ENCODE measurements at regions not wholly inside any gene's neighbourhood (a gene's known extent, or its start where the extent isn't known, plus 50 kb on each side); places are given as distances from the start of the nearest gene placed in this dataset.
"Not testable (repeated sequence)": the region's sequence is repeated elsewhere in the genome, so short reads cannot be mapped to it uniquely, and the experiment has no call there.

DNA sequence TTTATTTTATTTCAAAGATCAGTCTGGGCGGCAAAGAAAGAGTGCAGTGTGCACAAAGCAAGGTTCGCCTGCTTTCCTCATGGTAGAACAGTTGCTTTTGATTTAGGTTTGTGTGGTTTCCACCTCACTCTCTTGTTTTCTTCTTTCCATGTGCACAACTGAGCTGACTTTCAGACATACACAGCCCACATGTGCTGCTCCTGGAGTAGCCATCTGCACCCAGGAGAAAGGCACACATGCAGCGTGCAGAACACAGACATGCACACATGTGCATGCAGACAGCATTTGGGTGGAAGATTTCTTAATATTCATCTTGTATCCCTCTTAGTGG, 302.1 kb downstream of the FZD1 start:
- DNase-seq (ENCODE audit: low spot score): no peak

DNA sequence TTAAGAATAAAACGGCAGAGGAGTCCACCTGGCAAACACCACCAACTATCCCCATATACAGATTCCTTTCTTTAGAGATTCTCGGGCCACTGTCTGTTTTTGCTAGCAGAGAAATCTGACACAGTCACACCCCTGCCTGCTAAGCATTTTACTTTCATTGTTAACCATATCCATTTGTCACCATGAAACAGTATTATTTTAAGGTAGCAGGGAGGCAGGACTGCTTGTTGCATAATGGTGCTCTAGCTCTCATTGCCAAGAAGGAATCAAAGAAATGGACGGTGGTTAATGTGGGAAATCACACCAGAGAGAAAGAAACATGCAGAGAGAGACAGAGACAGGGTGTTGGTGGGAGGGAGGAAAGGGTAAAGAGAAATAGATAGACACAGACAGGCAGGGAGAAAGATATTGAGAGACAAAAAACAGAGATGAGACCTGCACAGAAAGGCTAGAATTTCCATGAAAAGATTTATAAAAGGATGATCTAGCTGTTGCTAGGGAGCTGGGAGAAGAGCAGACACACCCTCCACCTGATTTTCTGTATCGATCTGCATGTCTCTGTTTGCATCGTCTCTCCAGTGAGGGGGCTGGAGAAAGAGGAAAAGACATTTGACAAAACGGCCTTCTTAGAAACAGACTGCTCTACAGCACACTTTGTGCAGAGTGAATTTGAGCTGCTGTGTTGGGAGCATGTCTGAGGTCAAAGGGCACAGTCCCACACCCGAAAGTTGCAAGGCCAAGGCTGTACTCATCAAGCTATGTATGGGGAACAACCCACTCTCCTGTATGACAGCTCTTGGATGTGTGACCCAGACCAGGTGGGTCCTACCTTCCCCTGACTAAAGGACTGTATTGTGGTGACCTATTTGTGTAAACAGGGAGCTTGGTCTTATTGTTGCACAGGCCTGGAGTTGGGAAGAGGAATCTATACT, 303.1 kb downstream of the FZD1 start:
- DNase-seq (ENCODE audit: low spot score): peak; percentile 42

DNA sequence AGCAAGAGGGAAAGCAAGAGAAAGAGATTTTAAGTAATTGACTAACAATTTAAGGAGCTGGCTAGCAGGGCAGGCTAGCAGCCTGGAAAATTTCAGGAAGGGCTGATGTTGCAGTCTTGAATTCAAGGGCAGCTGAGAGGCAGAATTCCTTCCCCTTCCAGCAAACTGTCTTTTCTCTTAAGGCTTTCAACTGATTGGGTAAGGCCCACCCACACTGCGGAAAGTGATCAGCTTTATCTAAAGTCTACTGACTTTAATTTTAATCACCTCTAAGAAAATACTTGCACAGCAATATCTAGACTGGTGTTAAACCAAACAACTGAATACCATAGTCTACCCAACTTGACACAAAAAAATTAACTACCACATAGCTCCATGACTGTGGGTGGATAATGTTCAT, 303.9 kb downstream of the FZD1 start:
- no peak for DNase-seq (ENCODE audit: low spot score)

DNA sequence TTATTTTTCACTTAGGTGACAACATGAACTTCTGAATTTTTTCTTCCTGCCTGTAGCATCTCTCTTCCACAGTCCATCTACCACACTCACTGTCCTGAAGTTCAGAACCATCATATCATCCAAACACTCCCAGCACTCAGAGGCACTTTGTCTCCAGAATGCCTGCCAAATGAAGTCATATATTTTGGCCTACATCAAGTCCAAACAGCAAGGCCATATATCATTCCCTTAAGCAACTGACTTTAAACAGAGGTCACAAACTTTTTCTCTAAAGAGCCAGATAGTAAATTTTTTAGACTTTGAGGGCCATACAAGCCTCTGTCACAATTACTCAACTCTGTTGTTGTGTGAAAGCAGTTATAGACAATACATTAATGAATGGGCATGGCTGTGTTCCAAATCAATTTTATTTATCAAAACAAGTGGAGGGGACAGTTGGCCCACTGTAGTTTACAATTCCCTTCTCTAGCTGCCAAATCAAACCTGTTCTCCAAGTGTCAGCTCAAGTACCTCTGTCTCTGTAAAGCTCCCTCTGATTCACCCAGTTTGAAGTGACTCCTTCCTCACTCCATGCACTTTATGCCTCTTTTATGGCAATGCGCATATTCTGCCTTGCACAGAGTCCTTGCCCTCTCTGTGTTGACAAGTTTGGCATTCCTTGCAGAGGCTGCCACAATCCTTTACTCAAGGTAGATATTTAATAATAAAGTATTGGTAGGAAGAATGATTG, 305.7 kb downstream of the FZD1 start:
- no peak for DNase-seq (ENCODE audit: low spot score)

DNA sequence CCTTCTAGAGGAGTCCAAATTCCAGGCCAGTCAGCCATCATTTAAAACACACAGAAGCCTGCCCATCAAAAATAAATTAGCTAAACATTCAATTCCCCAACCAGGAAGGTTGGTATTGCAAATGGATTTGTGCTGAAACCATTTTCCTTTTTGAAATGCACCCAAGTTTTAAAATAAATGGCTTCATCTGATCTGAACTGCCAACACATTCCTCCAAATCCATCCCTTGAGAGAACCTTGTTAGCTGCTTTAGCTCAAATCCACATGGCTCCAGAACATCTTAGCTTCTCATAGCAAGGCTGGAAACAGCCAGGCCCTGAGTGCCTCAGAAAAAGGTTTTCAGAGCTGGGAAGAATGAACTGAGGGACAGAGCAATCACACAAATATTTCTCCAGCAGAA, 306.3 kb downstream of the FZD1 start:
- DNase-seq (ENCODE audit: low spot score): no peak

DNA sequence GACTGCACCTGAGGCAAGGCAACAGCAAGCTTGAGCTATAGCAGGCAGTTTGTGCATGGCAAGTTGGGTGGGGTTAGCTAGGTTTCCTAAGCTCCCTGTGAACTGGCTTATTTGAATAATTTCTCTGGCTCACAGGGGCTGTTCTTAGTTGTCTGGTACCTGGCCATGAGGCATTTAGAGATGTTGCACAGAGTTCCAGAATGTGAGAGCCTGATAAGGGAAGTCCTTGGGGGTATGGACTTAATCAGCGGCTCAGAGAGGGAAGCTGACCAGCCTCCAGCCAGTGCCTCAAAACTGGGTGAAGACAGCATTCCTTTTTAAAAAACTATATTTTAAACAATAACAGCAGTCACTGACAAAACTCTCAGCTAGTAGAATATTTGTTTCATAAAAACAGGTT, 307.4 kb downstream of the FZD1 start:
- DNase-seq (ENCODE audit: low spot score): no peak

DNA sequence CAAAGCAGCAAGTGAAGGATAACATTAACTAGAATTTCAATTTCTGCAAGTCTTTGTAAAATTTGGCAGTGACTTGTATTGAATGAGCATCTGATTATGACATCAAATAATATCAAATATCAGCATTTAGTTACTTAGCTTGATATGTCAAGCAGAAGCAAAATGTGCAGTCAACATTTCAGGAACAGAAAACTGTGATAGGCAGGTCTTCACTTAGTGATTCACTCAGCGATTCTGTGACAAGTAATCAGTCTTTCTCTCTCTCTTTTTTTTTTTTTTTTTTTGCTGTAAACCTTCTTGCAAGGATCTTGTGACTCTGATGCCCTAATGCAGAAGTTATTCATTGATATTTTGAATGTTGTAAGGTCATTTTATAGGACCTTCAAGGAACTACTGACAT, 307.1 kb downstream of the MTERF1 start:
- DNase-seq (ENCODE audit: low spot score): no peak

DNA sequence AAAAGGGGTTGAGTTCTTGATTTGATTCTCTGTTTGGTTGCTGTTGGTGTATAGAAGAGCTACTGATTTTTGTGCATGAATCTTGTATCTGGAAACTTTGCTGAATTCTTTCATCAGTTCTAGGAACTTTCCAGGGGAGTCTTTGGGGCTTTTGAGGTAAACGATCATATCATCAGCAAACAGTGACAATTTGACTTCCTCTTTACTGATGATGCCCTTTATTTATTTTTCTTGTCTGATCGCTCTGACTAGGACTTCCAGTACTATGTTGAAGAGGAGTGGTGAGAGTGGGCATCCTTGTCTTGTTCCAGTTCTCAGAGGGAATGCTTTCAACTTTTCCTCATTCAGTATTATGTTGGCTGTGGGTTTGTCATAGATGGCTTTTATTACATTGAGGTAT, 304.0 kb downstream of the MTERF1 start:
- DNase-seq (ENCODE audit: low spot score): not testable (repeated sequence)

DNA sequence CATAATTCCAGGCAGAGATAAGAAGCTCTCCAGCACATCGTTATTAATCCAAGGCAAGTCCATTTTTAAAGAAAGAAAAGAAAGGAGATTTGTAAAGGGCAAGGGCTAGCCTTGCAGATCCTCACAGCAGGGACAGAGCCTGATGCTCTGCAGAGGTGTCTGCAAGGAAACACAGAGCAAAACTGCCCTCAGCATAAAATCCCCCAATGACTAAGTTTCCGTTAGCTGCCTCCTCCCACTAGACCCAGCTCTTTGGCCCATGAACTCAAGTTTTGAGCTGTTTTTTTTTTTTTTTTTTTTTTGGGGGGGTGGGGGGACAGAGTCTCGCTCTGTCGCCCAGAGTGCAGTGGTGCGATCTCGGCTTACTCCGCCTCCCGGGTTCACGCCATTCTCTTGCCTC, 300.7 kb downstream of the MTERF1 start:
- DNase-seq (ENCODE audit: low spot score): no peak

DNA sequence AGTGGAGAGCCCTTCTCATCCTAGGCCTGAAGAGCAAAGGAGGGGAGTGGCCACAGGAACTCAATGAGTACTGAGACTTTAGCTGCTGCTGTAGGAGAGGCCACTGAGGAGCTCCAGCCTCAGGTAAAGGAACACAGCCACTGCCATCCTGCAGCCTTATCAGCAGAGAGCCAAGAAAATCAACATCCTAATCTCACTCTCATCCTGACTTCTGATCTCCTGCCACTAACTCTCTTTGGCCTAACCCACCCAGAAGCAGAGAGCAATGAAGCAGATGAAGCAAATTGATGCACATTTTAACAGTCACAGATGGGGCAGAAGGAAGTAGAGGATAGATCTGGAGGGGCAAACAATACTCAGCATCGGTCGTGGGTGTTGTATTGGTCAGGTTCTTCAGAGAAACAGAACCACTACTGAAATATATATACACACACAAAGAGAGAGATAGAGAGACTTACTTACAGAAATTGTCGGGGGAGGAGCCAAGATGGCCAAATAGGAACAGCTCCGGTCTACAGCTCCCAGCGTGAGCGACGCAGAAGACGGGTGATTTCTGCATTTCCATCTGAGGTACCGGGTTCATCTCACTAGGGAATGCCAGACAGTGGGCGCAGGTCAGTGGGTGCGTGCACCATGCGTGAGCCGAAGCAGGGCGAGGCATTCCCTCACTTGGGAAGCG, 297.6 kb downstream of the MTERF1 start:
- no peak for DNase-seq (ENCODE audit: low spot score)

DNA sequence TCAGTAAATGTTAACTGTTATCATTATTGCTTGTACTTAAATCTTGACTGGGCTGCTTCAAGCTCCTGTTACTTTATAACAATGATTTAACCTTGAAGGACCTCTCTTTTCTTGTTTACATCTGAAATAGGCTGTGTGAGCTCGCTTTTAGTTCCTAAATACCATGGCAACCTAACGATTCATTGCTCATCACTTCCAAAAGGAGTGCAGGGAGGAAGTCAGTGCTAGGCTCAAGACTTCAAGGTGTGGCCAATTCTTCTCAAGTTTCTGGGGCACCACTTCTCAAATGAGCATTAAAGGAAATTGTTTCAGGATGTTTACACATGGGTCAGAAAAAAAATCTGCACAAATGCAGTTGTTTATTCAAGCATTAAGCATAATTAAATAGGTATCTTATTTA, 284.2 kb downstream of the MTERF1 start:
- no peak for DNase-seq (ENCODE audit: low spot score)

DNA sequence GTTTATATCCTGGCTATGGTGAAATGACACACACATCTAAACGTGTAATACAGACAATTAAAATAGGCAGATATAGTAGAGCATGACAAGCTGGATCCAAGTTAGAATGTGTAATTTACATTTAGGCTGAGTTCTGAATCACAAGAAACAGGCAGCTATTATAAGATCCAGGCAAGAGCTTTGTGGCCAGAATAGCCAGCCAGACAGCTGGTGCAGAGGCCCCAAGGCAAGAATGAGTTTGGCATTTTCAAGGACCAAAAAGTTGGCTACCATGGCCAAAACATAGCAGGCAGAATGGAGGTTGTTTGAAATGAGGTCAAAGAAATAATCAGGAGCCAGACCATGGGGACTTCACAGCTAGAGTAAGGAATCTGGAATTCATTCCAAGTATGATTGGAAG, 281.7 kb downstream of the MTERF1 start:
- DNase-seq (ENCODE audit: low spot score): no peak

DNA sequence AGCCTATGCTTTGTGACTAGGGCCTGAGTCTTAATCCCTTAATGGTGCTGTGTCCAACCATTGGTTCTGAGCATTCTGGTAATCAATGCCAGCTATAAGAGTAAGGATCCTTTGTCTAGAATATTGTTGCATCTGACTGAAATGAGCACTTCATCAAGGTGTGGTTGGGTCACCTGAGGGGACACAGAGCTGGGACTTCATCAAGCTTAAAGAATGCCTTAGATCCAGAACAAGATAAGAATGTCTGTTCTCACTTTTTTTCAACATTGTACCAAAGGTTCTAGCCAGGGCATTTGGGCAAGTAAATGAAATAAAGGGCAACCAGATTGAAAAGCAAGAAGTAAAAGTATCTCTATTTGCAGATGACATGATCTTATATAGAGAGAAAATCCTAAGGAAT, 280.4 kb downstream of the MTERF1 start:
- no peak for DNase-seq (ENCODE audit: low spot score)

DNA sequence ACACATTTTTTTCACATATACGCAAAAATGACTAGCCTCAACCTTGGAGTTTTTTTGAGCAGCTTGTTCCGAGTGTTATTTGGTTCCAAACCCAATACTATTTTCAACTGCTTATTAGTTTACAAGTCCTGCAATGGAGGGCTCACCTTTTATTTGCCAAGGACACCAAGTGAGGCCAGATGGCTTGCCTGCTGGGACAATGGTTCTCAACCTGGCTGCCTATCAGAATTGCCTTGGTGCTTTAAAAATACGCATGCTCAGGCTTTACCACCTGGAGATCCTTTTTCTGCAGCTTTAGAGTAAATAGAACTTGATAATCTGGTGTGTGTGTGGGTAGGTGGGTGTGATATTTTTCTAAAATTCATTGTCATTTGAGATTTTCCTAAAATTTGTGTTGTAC, 276.8 kb downstream of the MTERF1 start:
- DNase-seq (ENCODE audit: low spot score): no peak

DNA sequence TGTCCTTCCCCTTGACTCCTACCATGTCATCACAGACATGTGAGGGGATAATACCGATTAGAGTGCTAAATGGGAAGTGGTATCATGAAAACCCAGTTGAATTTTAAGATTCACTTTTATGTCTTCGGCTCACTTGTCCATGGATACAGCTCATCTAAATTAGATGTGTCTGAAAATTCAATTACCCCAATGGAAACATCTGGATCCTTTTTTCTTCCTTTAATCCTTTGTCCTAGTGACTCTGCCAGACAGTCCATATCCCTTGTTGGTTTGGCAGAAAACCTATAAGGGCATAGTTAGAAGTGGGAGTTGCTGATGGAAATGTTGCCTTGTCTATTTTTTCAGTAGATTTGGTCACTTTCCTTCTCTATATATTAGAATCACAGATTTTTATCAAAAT, 271.9 kb downstream of the MTERF1 start:
- DNase-seq (ENCODE audit: low spot score): no peak

DNA sequence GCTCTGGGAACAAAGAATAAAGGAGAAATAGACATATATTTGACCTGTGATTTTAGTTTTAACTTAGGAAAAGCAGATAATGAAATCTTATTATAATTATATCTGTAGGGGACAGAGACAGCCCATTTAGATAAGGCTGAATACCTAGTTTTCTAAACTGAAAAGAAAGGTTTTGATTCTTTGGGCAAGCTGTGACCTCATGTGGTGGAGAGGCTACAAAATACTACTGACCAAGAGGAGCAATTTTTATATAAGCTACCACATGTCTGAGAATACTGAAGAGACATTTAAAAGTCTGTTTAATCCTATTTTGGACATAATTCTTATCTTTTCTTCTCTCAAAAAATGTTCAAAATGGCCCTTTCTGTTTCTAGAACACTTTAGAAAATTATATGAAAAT, 271.0 kb downstream of the MTERF1 start:
- no peak for DNase-seq (ENCODE audit: low spot score)

DNA sequence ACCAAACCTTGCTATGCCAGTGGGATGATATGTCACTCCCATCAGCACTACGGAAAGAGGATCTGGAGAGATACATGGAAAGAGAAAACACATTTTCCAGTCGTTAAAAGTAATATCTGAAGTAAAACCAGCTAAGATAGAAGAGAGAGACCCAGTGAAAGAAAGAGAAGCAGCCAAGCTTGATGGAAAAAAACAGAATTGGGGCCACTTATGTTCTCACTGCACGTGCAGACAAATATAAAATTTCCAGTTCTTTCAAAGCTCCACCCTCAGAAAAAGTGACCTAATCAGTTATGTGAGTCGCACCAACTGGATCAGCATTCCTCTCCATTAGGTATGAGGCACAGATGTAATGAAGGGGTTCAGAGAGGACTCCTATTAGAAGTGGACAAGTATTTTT, 266.1 kb downstream of the MTERF1 start:
- DNase-seq (ENCODE audit: low spot score): no peak

DNA sequence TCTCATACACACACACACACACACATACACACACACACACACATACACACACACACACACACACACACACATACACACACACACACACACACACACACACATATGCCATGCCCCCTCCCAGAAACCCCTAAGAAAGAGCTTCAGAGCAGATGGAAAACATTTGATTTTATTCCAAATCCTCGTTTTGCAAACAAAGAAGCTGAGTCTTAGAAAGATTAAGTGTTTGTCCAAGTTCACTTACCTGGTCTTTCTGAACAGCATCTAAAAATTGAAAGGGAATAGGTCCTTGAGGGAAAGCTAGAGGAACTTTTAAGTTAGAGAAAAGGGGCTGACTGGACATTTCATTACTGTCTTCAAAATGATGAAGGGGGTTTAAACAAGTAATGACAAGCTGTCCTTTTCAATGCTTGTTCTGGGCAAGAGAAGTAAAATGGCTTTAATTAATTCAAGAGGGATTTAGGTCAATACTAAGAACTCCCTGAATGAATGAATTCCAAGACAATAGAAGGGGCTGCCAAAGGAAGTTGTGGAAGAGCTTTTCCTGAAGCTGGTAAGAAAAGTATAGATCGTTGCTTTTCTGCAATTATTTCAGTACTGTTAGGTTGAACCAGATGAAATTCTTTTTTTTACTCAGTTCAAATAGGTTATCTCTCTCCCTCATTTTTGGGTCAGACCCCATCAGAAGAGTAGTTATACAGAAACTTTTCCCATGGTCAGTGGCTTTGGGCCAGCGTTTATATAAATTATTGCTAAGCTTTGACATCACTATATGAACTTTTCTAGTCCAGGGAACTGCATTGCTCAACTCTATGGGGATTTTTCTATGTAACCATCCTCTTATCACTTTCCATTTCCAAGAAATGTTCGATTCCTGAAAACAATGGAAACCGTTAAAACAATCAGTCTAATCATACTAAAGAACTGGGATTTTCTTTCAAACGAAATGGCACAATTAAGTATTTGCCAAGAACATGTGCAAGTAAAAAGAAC, 261.4 kb downstream of the MTERF1 start:
- DNase-seq (ENCODE audit: low spot score): no peak

DNA sequence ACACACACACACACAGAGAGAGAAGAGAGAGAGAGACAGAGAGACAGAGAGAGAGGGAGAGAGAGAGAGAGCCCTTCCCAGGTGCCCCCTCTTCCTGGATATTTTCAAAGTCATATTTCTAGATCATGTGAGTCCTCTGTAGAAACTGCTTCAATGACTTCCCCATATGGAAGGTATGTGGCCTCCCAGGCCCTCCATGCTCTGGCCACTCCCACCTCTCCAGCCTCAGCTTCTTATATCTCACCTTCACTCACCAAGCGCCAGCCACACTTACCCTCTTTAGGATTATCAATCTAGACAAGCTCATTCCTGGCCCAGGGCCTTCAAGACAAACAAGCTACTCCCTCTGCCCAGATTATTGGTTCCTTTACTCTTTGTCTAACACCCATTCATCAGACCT, 259.7 kb downstream of the MTERF1 start:
- DNase-seq (ENCODE audit: low spot score): no peak

DNA sequence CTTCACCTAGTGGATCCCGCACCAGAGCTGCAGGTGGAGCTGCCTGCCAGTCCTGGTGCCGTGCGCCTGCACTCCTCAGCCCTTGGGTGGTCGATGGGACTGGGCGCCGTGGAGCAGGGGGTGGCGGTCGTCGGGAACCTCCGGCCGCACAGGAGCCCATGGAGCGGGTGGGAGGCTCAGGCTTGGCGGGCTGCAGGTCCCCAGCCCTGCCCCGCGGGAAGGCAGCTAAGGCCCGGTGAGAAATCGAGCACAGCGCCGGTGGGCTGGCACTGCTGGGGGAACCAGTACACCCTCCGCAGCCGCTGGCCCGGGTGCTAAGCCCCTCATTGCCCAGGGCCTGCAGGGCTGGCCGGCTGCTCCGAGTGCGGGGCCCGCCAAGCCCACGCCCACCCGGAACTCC, 253.2 kb downstream of the MTERF1 start:
- not testable (repeated sequence) for DNase-seq (ENCODE audit: low spot score)

DNA sequence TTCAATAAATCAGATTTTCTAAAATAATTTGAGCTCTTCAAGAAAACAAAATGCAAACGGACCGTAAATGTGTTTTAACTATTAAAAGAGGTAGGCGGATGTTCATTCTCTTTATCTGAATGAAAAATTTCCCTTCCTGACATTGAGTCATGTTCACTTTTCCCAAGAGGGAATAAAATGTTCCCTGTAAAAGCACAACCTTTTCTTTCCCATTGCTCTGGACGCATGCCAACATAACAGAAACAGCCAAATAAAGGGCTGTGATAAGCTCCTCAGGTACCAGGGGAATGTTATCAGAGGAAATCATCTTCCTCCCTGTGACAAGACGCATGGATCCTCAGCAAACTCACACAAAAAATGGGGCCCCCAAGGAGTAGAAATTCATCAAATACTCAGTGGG, 251.8 kb downstream of the MTERF1 start:
- no peak for DNase-seq (ENCODE audit: low spot score)

All from putamen (tissue), 1 donor.